ENCODE measurements at regions not wholly inside any gene's neighbourhood (a gene's known extent, or its start where the extent isn't known, plus 50 kb on each side); places are given as distances from the start of the nearest gene placed in this dataset.

GRCh38 chr14:85892251-85892650 is 362.3 kb downstream of the FLRT2 start:
- TF ChIP-seq, protein P1, sequence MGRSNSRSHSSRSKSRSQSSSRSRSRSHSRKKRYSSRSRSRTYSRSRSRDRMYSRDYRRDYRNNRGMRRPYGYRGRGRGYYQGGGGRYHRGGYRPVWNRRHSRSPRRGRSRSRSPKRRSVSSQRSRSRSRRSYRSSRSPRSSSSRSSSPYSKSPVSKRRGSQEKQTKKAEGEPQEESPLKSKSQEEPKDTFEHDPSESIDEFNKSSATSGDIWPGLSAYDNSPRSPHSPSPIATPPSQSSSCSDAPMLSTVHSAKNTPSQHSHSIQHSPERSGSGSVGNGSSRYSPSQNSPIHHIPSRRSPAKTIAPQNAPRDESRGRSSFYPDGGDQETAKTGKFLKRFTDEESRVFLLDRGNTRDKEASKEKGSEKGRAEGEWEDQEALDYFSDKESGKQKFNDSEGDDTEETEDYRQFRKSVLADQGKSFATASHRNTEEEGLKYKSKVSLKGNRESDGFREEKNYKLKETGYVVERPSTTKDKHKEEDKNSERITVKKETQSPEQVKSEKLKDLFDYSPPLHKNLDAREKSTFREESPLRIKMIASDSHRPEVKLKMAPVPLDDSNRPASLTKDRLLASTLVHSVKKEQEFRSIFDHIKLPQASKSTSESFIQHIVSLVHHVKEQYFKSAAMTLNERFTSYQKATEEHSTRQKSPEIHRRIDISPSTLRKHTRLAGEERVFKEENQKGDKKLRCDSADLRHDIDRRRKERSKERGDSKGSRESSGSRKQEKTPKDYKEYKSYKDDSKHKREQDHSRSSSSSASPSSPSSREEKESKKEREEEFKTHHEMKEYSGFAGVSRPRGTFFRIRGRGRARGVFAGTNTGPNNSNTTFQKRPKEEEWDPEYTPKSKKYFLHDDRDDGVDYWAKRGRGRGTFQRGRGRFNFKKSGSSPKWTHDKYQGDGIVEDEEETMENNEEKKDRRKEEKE (IDR thresholded peaks at IDR 0.05): no peak
- TF ChIP-seq NFIC (IDR thresholded peaks at IDR 0.05; ENCODE audit: low read length) (no peak), FOSL2 (CRISPR knock-in tag; IDR thresholded peaks at IDR 0.05) (no peak), ZZZ3 (CRISPR knock-in tag; IDR thresholded peaks at IDR 0.05; ENCODE audit: borderline replicate concordance) (no peak), JUNB (CRISPR knock-in tag; IDR thresholded peaks at IDR 0.05; ENCODE audit: borderline replicate concordance) (no peak), SIN3A (IDR thresholded peaks at IDR 0.05; ENCODE audit: borderline replicate concordance, low read depth, low read length) (no peak), MTERF4 (CRISPR knock-in tag; IDR thresholded peaks at IDR 0.05) (no peak), DPF2 (CRISPR knock-in tag; IDR thresholded peaks at IDR 0.05; ENCODE audit: borderline replicate concordance, low read depth) (no peak), CTCF (CRISPR knock-in tag; IDR thresholded peaks at IDR 0.05) (no peak), BCL6 (CRISPR knock-in tag; IDR thresholded peaks at IDR 0.05) (no peak), CBFB (CRISPR knock-in tag; IDR thresholded peaks at IDR 0.05) (no peak)
- TF ChIP-seq, protein P2, sequence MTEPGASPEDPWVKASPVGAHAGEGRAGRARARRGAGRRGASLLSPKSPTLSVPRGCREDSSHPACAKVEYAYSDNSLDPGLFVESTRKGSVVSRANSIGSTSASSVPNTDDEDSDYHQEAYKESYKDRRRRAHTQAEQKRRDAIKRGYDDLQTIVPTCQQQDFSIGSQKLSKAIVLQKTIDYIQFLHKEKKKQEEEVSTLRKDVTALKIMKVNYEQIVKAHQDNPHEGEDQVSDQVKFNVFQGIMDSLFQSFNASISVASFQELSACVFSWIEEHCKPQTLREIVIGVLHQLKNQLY (CRISPR knock-in tag; IDR thresholded peaks at IDR 0.05): no peak
- TF ChIP-seq, protein P3, sequence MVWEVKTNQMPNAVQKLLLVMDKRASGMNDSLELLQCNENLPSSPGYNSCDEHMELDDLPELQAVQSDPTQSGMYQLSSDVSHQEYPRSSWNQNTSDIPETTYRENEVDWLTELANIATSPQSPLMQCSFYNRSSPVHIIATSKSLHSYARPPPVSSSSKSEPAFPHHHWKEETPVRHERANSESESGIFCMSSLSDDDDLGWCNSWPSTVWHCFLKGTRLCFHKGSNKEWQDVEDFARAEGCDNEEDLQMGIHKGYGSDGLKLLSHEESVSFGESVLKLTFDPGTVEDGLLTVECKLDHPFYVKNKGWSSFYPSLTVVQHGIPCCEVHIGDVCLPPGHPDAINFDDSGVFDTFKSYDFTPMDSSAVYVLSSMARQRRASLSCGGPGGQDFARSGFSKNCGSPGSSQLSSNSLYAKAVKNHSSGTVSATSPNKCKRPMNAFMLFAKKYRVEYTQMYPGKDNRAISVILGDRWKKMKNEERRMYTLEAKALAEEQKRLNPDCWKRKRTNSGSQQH (CRISPR knock-in tag; IDR thresholded peaks at IDR 0.05; ENCODE audit: low read depth): no peak
